ENCODE measurements at regions not wholly inside any gene's neighbourhood (a gene's known extent, or its start where the extent isn't known, plus 50 kb on each side); places are given as distances from the start of the nearest gene placed in this dataset.
"Not testable (repeated sequence)": the region's sequence is repeated elsewhere in the genome, so short reads cannot be mapped to it uniquely, and the experiment has no call there.

- no peak for DNase-seq
Observed at GRCh38 chrX:45445745-45446412, 245.2 kb upstream of the DIPK2B start.

DNA sequence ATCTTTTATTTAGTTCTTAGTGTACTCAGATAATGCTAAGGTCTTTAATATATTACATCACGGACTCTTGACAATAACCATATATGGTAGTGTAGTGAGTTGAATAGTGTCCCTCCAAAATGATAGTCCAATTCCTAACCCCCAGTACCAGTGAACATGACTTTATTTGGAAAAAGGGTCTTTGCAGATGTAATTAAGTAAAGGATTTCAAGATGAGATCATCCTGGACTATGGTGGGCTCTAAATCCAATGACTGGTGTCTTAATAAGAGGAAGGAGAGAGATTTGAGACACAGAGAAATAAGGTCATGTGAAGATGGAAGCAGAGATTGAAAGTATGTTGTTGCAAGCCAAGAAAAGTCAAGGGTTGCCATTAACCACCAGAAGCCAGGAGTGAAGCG, 236.5 kb upstream of the DIPK2B start:
- DNase-seq = no peak

DNA sequence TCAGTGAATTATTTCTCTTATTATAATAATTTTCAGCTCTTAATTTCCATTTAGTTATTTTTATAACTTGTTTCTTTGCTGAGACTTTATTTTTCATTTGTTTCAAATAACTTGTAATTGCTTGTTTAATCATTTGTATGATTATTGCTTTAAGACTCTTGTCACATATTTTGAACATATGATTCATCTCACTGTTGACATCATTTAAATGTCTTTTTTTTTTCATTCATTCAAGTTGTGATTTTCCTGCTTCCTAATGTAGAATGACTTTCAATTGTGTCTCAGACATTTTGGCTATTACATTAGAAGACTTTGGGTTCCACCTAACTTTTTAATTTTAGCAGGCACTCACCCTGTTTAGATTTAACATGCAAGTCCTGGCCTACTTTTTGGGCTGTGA, 234.8 kb upstream of the DIPK2B start:
- DNase-seq = no peak

DNA sequence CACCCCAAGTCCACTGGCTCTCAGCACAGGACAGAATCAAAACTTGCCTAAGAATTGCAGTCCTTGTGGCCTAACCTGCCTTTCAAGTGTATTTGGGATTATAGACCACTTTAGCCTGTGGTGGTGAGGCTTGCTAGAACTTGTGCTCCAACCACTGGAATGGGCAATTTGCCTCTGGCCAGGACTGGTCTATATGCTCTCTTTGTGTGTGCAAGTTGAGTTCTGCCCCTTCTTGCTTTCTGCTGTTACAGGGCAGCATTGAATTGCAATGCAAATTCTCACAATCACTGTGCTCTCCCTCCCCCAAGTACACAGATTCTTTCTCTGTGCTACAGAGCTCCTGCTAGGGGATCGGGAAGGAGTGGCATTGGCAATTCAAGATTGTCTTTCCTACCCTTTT, 233.6 kb upstream of the DIPK2B start:
- no peak for DNase-seq

GRCh38 chrX:45428831-45429230, 228.2 kb upstream of the DIPK2B start:
- no peak for DNase-seq

DNA sequence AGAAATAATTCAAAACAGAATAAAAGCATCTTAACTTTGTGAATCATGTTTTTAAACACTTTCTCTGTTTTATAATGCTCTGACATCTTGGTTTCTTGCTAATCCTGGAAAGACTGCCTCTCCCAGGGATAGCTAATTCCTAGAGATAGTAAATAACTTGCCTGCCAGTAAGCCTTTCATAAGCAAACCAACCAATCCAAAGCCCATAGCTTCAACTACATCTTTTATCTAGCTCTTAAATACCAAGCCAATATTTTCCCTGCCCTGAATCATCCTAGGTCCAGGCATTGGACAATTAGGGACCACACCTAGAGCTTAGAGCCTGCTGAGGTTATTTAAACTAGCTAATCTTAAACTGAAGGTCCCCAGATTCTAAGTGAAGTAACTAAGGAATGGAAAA, 223.7 kb upstream of the DIPK2B start:
- DNase-seq = no peak

GRCh38 chrX:45422216-45422925, 221.7 kb upstream of the DIPK2B start:
- DNase-seq = no peak

DNA sequence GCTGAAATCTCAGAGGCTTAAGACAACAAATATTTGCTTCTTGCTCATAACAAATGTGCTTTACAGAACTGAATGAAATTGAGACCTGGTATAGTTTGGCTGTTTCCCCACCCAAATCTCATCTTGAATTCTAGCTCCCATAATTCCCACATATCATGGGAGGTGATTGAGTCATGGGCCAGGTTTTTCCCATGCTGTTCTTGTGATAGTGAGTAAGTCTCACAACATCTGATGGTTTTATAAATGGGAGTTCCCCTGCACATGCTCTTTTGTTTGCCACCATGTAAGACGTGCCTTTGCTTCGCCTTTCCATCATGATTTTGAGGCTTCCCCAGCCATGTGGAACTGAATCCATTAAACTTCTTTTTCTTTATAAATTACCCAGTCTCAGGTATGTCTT, 221.1 kb upstream of the DIPK2B start:
- no peak for DNase-seq

- no peak for DNase-seq
Observed at GRCh38 chrX:45404206-45404605, 203.5 kb upstream of the DIPK2B start.

- DNase-seq = no peak
Observed at GRCh38 chrX:45401923-45402322, 201.2 kb upstream of the DIPK2B start.

DNA sequence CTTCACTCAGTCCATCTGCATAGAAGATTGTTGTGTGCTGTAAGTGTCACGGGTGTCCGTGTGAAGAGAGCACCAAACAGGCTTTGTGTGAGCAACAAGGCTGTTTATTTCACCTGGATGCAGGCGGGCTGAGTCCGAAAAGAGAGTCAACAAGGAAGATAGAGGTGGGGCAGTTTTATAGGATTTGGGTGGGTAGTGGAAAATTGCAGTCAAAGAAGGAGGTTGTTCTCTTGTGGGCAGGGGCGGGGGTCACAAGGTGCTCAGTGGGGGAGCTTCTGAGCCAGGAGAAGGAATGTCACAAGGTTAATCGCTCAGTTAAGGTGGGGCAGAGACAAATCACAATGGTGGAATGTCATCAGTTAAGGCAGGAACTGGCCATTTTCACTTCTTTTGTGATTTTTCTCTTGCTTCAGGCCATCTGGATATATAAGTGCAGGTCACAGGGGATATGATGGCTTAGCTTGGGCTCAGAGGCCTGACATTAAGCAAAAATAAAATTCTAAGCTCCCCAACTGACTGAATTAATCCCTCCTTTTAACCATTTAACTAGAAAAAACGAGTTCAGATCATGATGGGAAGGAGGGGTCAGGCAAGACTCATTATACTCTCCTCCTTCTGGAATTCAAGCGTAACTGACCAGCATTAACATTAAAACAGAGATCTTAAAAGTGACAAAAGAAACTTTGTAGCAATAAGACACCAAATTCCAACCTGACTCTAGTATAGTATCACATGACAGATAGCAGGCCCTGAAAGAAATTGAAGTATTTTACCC, 200.5 kb upstream of the DIPK2B start:
- DNase-seq = not testable (repeated sequence)

DNA sequence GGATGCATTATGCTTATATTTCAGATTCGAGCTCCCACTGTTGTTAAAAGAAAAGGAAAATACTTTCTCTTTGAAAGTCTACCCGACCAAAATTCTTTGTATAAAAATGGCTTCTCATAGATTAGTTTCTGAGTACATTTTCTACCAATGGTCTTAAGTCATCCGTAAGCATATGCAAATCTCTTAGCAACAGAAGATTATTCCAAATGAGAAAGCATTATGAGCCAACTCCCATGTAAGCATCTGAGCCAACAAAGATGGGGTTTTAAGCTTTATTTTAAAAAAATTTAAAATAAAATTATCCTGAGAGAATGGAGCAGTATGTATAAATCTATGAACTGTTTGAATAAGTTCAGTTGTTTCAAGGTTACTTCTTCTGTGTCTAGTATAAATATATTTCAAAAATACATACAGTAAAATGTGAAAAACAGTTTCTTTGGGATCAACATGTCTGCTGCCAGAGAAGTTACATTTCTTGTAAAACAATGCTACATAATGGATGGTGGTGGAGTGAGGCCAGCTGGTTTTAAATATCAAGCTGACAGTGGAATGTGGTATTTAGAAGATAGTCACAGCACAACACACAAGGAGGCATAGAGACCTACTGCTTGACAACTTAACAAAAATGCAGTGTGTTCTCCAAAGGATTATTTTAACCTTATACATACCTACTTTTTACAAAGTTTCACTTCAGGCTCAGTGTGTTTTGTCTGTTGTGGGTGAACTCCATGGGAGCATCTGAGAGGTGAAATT, 199.5 kb upstream of the DIPK2B start:
- DNase-seq = no peak

DNA sequence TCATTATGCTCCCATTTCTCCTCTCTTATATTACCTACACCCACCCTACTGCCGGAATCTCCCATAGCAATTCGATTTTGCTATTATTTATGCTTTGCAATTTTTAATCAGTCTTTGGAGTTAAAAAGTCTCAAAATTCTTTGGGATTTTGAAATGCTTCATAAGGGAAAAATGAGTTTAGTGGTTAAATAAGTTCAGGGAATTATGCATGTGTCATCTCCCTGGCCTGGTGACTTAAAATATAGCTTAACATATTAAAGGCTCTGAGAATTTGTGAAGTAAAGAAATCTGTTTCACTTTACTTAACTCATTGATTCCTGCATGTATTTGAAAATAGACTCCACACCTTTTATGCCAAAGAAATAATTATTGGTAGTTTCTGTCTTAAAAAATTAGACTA, 185.1 kb upstream of the DIPK2B start:
- DNase-seq = no peak

- no peak for DNase-seq
Observed at GRCh38 chrX:45381841-45382240, 181.2 kb upstream of the DIPK2B start.

- DNase-seq = no peak
Observed at GRCh38 chrX:45381366-45381765, 180.7 kb upstream of the DIPK2B start.

GRCh38 chrX:45379236-45379635, 178.6 kb upstream of the DIPK2B start:
- no peak for DNase-seq

- no peak for DNase-seq
Observed at GRCh38 chrX:45372151-45372550, 171.5 kb upstream of the DIPK2B start.

GRCh38 chrX:45368705-45369104, 168.0 kb upstream of the DIPK2B start:
- no peak for DNase-seq

- DNase-seq = no peak
Observed at GRCh38 chrX:45363596-45363995, 162.9 kb upstream of the DIPK2B start.

- DNase-seq = no peak
Observed at GRCh38 chrX:45360571-45360970, 159.9 kb upstream of the DIPK2B start.

- no peak for DNase-seq
Observed at GRCh38 chrX:45358392-45358791, 157.7 kb upstream of the DIPK2B start.

GRCh38 chrX:45353456-45353855, 152.8 kb upstream of the DIPK2B start:
- no peak for DNase-seq

DNA sequence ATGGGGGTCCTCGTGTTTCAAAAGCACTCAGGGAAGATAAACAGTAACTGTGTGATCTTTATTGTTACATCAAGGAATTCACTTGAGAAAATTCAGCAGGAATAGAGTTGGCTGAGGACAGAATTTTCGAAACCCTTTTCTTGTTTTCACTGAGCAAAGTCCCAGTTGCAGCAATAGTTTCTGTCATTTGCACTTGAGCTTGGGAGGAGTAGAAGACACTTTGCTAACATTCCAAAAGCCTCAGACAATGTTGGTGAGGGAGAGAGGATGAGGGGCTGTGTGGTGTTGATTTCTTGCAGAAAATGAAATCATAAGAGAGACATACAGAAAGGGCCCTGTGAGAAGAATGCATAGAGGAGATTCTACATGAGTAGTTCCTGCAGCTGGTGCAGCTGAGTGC, 151.9 kb upstream of the DIPK2B start:
- DNase-seq = no peak

Measured in activated effector memory CD4-positive, alpha-beta T cell treated with anti-CD3 and anti-CD28 coated beads, Interleukin-2, amount 50 U/mL, for 16 hours (primary cell).